H1 (cell line): ENCODE measurements at regions not wholly inside any gene's neighbourhood (a gene's known extent, or its start where the extent isn't known, plus 50 kb on each side); places are given as distances from the start of the nearest gene placed in this dataset.
A peak's percentile ranks its signal among the peaks of the same experiment; 100 is the strongest.

ENCODE experiments used
- CTCF ChIA-PET: fragments of 300-600 bp; sonication (Branson Sonifier 250); formaldehyde crosslinking; loops from one replicate; lab custom pipeline; 2021; ENCODE audit not compliant: partially characterized antibody; lab: Charles Lee
- POLR2A ChIA-PET: fragments of 300-600 bp; sonication (Branson Sonifier 250); formaldehyde crosslinking; loops from one replicate; lab custom pipeline; 2021; ENCODE audit warnings: inconsistent platforms; ENCODE audit not compliant: partially characterized antibody; lab: Charles Lee
- DNase-seq, 2 experiments: peaks; one replicate each; pipeline versions ENCODE4 v3.0.0 to v3.0.0-alpha.2; 2010 to 2022; ENCODE audit warnings: low spot score in 2 of 2, low read depth in 1 of 2, mixed read lengths in 1 of 2
- FAIRE-seq: peaks from 2 replicates; lab custom pipeline; 2011; peaks lifted over from hg19 to GRCh38; lab: Jason Lieb, UNC
- H2AFZ ChIP-seq: 2 replicates; pipeline ENCODE4 v1.8.1; 2012; ENCODE audit warnings: low read length, inconsistent platforms
- H2AK5ac ChIP-seq: 2 replicates; pipeline ENCODE4 v1.6.1; 2013; ENCODE audit warnings: low read depth, low read length
- H2BK120ac ChIP-seq: replicated peaks from 2 replicates; pipeline ENCODE3; 2013; ENCODE audit warnings: low read depth, low read length, inconsistent platforms
- H2BK12ac ChIP-seq: 2 replicates; pipeline ENCODE4 v1.6.1; 2013; ENCODE audit warnings: low read depth, low read length
- H2BK15ac ChIP-seq: 2 replicates; pipeline ENCODE4 v1.6.1; 2013; ENCODE audit warnings: low read length
- H2BK20ac ChIP-seq: 2 replicates; pipeline ENCODE4 v1.6.1; 2013; ENCODE audit warnings: low read length
- H2BK5ac ChIP-seq: 2 replicates; pipeline ENCODE4 v1.6.1; 2013; ENCODE audit warnings: low read depth, low read length
- H3K14ac ChIP-seq: 2 replicates; pipeline ENCODE4 v1.6.1; 2013; ENCODE audit warnings: inconsistent platforms; ENCODE audit not compliant: insufficient read length
- H3K18ac ChIP-seq: 2 replicates; pipeline ENCODE4 v1.6.1; 2013; ENCODE audit warnings: low read length; ENCODE audit errors: extremely low read depth
- H3K23ac ChIP-seq: 2 replicates; pipeline ENCODE4 v1.6.1; 2013; ENCODE audit warnings: inconsistent platforms; ENCODE audit not compliant: insufficient read length
- H3K23me2 ChIP-seq: 2 replicates; pipeline ENCODE4 v1.6.1; 2013; ENCODE audit warnings: low read depth, low read length
- H3K27ac ChIP-seq: 2 replicates; pipeline ENCODE4 v1.6.1; 2011; ENCODE audit warnings: low read depth, low read length, inconsistent platforms
- H3K27me3 ChIP-seq, 4 experiments: replicated peaks in 1 of 4; 1 replicate in 1 of 4; 2 replicates in 3 of 4; pipeline versions ENCODE4 v1.6.1 to v1.8.1; 2011 to 2013; ENCODE audit warnings: low read length in 3 of 4, mild to moderate bottlenecking in 3 of 4, inconsistent platforms in 2 of 4, mixed read lengths in 2 of 4, moderate library complexity in 1 of 4; ENCODE audit not compliant: control insufficient read depth in 3 of 4, insufficient read depth in 3 of 4; ENCODE audit errors: extremely low read depth in 1 of 4
- H3K36me3 ChIP-seq, 4 experiments: 2 replicates each; pipeline versions ENCODE4 v1.6.1 to v1.8.1; 2011 to 2013; ENCODE audit warnings: mild to moderate bottlenecking in 4 of 4, low read length in 3 of 4, moderate library complexity in 2 of 4, control low read depth in 1 of 4, inconsistent platforms in 1 of 4; ENCODE audit not compliant: insufficient read depth in 4 of 4, control insufficient read depth in 2 of 4
- H3K4ac ChIP-seq: replicated peaks from 2 replicates; pipeline ENCODE3; 2013; ENCODE audit warnings: low read length, low read depth, mixed read lengths, inconsistent platforms; ENCODE audit not compliant: insufficient read length
- H3K4me1 ChIP-seq, 4 experiments: replicated peaks in 1 of 4; 1 replicate in 1 of 4; 2 replicates in 3 of 4; pipeline versions ENCODE4 v1.6.1 to v1.8.1; 2011 to 2013; ENCODE audit warnings: low read length in 3 of 4, inconsistent platforms in 2 of 4, mixed read lengths in 1 of 4; ENCODE audit not compliant: insufficient read depth in 4 of 4, control insufficient read depth in 3 of 4
- H3K4me2 ChIP-seq, 2 experiments: 2 replicates each; pipeline versions ENCODE4 v1.6.1 to v1.8.1; 2011 to 2013; ENCODE audit warnings: low read depth in 2 of 2, low read length in 2 of 2, control low read depth in 1 of 2, inconsistent platforms in 1 of 2, mild to moderate bottlenecking in 1 of 2; ENCODE audit not compliant: insufficient read depth in 1 of 2
- H3K4me3 ChIP-seq, 4 experiments: fragments of 200-600, 300-600 bp in 1 of 4; sonication (generic), shearing (Covaris generic), sonication (Bioruptor Twin) in 1 of 4; 2 replicates each; pipeline versions ENCODE4 v1.5.1 to v1.8.1; 2011 to 2016; ENCODE audit warnings: low read length in 4 of 4, low read depth in 3 of 4, control low read depth in 2 of 4, inconsistent platforms in 2 of 4, mild to moderate bottlenecking in 2 of 4, mixed read lengths in 1 of 4, moderate library complexity in 1 of 4; ENCODE audit not compliant: insufficient read depth in 2 of 4; ENCODE audit errors: extremely low read depth in 1 of 4
- H3K56ac ChIP-seq: replicated peaks from 2 replicates; pipeline ENCODE3; 2013; ENCODE audit warnings: low read depth, mild to moderate bottlenecking, mixed read lengths, low read length, inconsistent platforms; ENCODE audit not compliant: insufficient read length
- H3K79me1 ChIP-seq: 2 replicates; pipeline ENCODE4 v1.6.1; 2013; ENCODE audit warnings: low read depth, low read length, control low read depth
- H3K79me2 ChIP-seq, 2 experiments: 2 replicates each; pipeline versions ENCODE4 v1.6.1 to v1.8.1; 2012 to 2013; ENCODE audit warnings: low read length in 2 of 2, mild to moderate bottlenecking in 2 of 2, inconsistent platforms in 1 of 2; ENCODE audit not compliant: insufficient read depth in 2 of 2, control insufficient read depth in 1 of 2
- H3K9ac ChIP-seq, 4 experiments: replicated peaks in 1 of 4; 1 replicate in 1 of 4; 2 replicates in 3 of 4; pipeline versions ENCODE4 v1.6.1 to v1.8.1; 2011 to 2013; ENCODE audit warnings: low read depth in 3 of 4, low read length in 3 of 4, control low read depth in 2 of 4, mild to moderate bottlenecking in 2 of 4, moderate library complexity in 2 of 4, inconsistent platforms in 1 of 4; ENCODE audit errors: extremely low read depth in 1 of 4
- H3K9me3 ChIP-seq, 2 experiments: 2 replicates each; pipeline versions ENCODE4 v1.6.1 to v1.8.1; 2012 to 2013; ENCODE audit warnings: mild to moderate bottlenecking in 2 of 2, moderate library complexity in 2 of 2, control low read depth in 1 of 2, inconsistent platforms in 1 of 2, low read depth in 1 of 2, low read length in 1 of 2, mixed read lengths in 1 of 2; ENCODE audit not compliant: insufficient read depth in 2 of 2
- H4K20me1 ChIP-seq, 2 experiments: replicated peaks in 1 of 2; 2 replicates each; pipeline versions ENCODE3 to v1.8.1; 2011 to 2013; ENCODE audit warnings: inconsistent platforms in 2 of 2, low read length in 2 of 2, mild to moderate bottlenecking in 1 of 2; ENCODE audit not compliant: insufficient read depth in 2 of 2, control insufficient read depth in 1 of 2
- H4K5ac ChIP-seq: 2 replicates; pipeline ENCODE4 v1.6.1; 2013; ENCODE audit warnings: low read length, low read depth, mixed read lengths, inconsistent platforms; ENCODE audit not compliant: insufficient read length
- H4K8ac ChIP-seq: 2 replicates; pipeline ENCODE4 v1.8.0; 2013; ENCODE audit warnings: mild to moderate bottlenecking, moderate library complexity, low read length, inconsistent platforms; ENCODE audit not compliant: insufficient read depth; ENCODE audit errors: extremely low read depth
- H4K91ac ChIP-seq: replicated peaks from 2 replicates; pipeline ENCODE3; 2013; ENCODE audit warnings: low read length, mixed read lengths, inconsistent platforms; ENCODE audit not compliant: insufficient read length
- CBX5 ChIP-seq: fragments of 300-800, 300-1000 bp; sonication (generic); IDR thresholded peaks from 2 replicates; pipeline ENCODE4 v1.7.1; 2016; ENCODE audit warnings: antibody characterized with exemption, low read length, low read depth
- HDAC2 ChIP-seq, 2 experiments: fragments of 300-600 bp in 1 of 2; sonication (generic) in 1 of 2; IDR thresholded peaks; 2 replicates each; pipeline ENCODE4 v1.6.1; 2011 to 2012; ENCODE audit warnings: low read depth in 2 of 2, low read length in 2 of 2, mild to moderate bottlenecking in 2 of 2, moderate library complexity in 2 of 2, borderline replicate concordance in 1 of 2, inconsistent platforms in 1 of 2
- TCF12 ChIP-seq: IDR thresholded peaks from 2 replicates; pipeline ENCODE4 v1.6.1; 2011; ENCODE audit warnings: low read depth, mild to moderate bottlenecking, low read length
- WGBS, 2 experiments: shearing (Covaris generic) in 1 of 2; methylation state at CpG; one replicate each; pipeline versions ENCODE4 v1.1.6 to v1.1.7; 2013 to 2015; ENCODE audit warnings: low lambda C conversion rate in 2 of 2, mixed read lengths in 2 of 2, inconsistent platforms in 1 of 2, low coverage in 1 of 2, missing lambda C conversion rate in 1 of 2; ENCODE audit not compliant: insufficient replicate concordance in 2 of 2, insufficient coverage in 1 of 2, insufficient read length in 1 of 2; ENCODE audit errors: extremely low coverage in 1 of 2, missing lambda C conversion rate in 1 of 2; 5-methylcytosine and 5-hydroxymethylcytosine counted together

GRCh38 chr11:133712051-133712560, 133.2 kb downstream of the SPATA19 start:
- CTCF ChIA-PET = interaction anchor here (0.6 to 5.0 kb wide), 15 partner anchors 8 to 552 kb away, joined by 3 to 14 read pairs (median 3); no protein-coding TSS in a partner anchor
- H2BK12ac ChIP-seq = 0 out of 2 replicates have a peak overlapping the region, but pooled peaks have one; percentile 80
- H3K79me1 ChIP-seq = no peaks in the 10 kb centered on the region
- H2BK120ac ChIP-seq = no peak overlapping the region
- peaks cover 3% of the 10 kb centered on the region; the same call in 1 of the 2 replicates for H3K23me2 ChIP-seq
- H2AK5ac ChIP-seq = no peak overlapping the region
- peak overlapping the region; percentile 26; the same call in 1 of the 2 replicates for H3K18ac ChIP-seq
- no peak overlapping the region for H3K27ac ChIP-seq
- no peak overlapping the region for H2AFZ ChIP-seq
- peaks cover 0 to 38% (median 10%) of the 10 kb centered on the region in 4 experiments; a peak in 6 of 7 replicates for H3K4me1 ChIP-seq
- H3K14ac ChIP-seq = no peak overlapping the region
- peak overlapping the region; percentile 47 to 73 for H3K4me2 ChIP-seq
- H2BK5ac ChIP-seq = 0 out of 2 replicates have a peak overlapping the region, but pooled peaks have one; percentile 61
- H3K27me3 ChIP-seq = peaks cover 0 to 12% (median 2%) of the 10 kb centered on the region in 4 experiments; a peak in 4 of 7 replicates
- 16% methylated on average over 4 of the region's 4 CpGs; no CpG with 5 or more reads in 1 of the 2 experiments for WGBS, 2 experiments
- FAIRE-seq (peak; percentile 93), DNase-seq (peak in 1 of 2 experiments; percentile 39)
- peak overlapping the region; percentile 24; the same call in 1 of the 2 replicates for H2BK20ac ChIP-seq
- peak overlapping the region in 1 of 4 experiments; percentile 34; a peak in 2 of 8 replicates for H3K4me3 ChIP-seq
- H3K9ac ChIP-seq = no peak overlapping the region
- H3K4ac ChIP-seq = no peak overlapping the region
- H4K5ac ChIP-seq = no peak overlapping the region
- TF ChIP-seq CBX5 (no peak), HDAC2 (IDR thresholded peaks at IDR 0.05; ENCODE audit: borderline replicate concordance in 1 of 2, low read depth in 2 of 2, low read length in 2 of 2) (peak in 1 of 2 experiments; percentile 66; a peak in 1 of 4 replicates), TCF12 (no peak)
- POLR2A ChIA-PET = interaction anchor here (1.2 kb wide), 1 partner anchor 81 kb away, joined by 3 read pairs; no protein-coding TSS in a partner anchor
- H2BK15ac ChIP-seq = no peak overlapping the region
- H3K23ac ChIP-seq = no peak overlapping the region
- H3K56ac ChIP-seq = no peak overlapping the region
- no peak overlapping the region for H4K8ac ChIP-seq
- H4K91ac ChIP-seq = no peak overlapping the region
- no peaks in the 10 kb centered on the region for H3K9me3 ChIP-seq
- no peaks in the 10 kb centered on the region for H3K79me2 ChIP-seq
- H4K20me1 ChIP-seq = no peaks in the 10 kb centered on the region
- no peaks in the 10 kb centered on the region for H3K36me3 ChIP-seq
